T-helper 9 cell (primary cell): ENCODE measurements at regions not wholly inside any gene's neighbourhood (a gene's known extent, or its start where the extent isn't known, plus 50 kb on each side); places are given as distances from the start of the nearest gene placed in this dataset.

ENCODE experiments used
- DNase-seq: peaks from one replicate; pipeline ENCODE4 v3.0.0-alpha.2; 2020

GRCh38 chr2:173590276-173590861 is 235.7 kb downstream of the CDCA7 start:
- no peak for DNase-seq

DNA sequence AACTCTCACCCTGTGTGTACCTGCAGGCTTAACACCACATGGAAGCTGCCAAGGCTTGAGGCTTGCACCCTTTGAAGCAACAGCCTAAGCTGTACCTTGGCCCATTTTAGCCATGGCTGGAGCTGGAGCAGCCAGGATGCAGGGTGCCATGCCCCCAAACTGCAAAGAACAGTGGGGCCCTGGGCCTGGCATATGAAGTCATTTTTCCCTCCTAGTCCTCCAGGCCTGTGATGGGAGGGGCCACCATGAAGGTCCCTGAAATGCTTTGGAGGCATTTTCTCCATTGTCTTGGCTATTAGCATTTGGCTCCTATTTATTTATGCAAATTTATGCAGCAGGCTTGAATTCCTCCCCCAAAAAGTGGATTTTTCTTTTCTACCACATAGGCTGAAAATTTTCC is 238.4 kb downstream of the CDCA7 start:
- no peak for DNase-seq

DNA sequence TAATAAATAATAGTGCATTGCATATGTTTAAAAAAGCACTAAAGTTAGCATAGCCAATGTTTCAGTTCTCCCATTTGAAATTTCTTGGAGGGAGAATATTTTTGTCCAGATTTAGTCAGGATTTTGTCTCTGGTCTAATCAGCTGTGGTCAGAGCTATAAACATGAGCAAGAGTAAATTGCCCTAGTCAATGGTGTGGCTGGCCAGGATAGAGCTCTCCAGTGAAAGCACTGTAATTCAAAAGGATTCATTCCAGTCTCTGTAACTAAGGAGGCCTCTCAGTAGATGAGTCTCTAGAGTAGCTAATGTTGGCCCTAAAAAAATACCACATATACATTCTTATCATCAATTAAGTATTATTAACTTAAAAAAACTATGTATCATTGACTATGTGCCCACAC is 241.6 kb downstream of the CDCA7 start:
- DNase-seq, result no peak

GRCh38 chr2:173598525-173598924 is 243.9 kb downstream of the CDCA7 start:
- DNase-seq, result no peak

GRCh38 chr2:173599821-173600359 is 245.2 kb downstream of the CDCA7 start:
- DNase-seq, result no peak

DNA sequence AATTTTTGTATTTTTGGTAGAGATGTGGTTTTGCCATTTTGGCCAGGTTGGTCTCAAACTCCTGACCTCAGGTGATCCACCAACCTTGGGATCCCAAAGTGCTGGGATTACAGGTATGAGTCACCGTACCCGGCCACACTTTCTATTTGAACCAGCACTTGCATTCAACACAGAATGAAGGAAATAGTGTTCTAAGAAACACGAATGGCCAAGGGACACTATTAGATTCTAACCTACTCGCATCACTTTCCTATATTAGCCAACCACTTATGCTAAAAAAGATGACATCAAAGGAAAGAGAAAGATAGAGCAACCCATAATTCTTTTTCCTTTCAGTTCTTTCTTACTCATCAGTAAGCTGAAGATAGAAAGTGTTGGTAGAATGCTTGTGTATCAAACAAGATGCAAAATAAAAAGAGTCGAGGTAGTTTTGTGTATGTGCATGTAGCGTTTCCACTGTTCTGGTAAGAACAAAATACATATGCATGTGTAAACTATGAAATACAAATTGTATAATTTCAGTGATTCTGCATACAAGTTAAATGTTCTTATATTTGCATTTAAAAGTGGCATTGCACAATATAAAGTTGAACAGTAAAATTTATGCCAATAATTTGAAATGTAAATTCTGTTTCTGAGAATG is 247.6 kb downstream of the CDCA7 start:
- no peak for DNase-seq

DNA sequence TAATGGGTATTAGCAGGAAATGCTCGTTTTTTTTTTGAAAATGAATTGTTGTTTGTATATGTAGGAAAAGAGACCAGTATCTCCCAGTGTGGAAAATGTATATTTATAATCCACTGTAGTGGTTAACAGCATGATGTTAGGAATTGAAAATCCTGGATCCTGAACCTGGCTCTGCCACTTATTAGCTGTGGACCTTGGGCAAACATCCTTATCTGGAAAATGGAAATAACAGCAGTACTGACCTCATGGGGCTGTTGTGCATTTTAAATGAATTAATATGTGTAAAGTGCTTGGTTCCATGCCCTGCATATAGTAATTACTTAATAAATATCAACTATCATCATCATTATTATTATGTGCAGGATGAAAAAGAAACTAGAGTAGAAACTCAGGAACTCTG is 251.3 kb downstream of the CDCA7 start:
- DNase-seq, result no peak

DNA sequence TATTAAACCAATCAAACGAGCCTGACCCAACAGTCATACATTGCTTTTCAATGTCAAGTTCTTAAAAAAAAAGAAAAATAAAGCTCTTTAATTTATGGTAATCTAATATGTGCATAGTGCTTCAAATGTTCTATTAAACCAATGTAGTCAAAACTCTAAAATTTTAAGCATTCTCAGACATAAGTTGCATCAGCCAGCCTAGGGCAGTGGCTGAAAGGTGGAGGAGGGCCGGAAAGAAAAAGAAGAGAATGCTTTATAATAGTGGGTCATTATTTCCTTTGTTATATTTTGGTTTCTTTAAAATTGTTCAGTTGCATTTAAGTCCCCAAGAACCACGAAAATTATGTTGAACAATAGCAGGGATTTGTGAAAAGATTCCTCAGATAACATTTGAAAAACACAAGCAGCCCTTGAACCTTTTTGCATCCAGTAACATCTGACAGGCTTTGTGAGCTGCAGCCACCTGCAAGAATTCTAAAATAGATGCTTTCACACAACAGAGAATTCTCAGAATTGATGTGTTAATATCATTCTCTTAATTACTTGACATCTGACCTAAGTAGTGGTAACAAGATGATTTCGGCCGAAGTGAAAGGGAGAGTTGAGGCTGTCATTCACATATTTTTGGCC is 252.1 kb downstream of the CDCA7 start:
- DNase-seq, result no peak

- no peak for DNase-seq
These were observed 253.1 kb downstream of the CDCA7 start for GRCh38 chr2:173607606-173608311.

- DNase-seq, result no peak
These were observed 256.4 kb downstream of the CDCA7 start for GRCh38 chr2:173611121-173611520.

DNA sequence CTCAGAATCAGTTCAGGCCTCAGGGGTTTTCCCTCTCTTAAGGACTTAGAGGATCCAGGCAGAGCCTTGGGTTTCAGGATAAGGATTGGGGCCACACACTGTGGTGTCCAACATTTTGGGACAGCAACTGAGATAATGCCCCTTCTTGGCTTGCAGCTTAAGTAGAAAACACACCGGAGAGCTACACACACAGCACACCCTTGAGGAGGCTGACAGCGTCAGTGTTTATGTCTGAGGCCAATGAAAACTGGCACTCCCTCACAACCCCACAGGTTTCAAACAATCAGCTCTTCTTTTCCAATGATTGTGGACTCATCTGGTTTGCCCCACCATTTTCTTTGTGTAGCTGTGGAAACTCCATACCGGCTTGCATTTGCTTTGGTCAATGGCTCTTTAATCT is 257.7 kb downstream of the CDCA7 start:
- no peak for DNase-seq

- DNase-seq, result no peak
These were observed 258.7 kb downstream of the CDCA7 start for GRCh38 chr2:173613386-173613785.

DNA sequence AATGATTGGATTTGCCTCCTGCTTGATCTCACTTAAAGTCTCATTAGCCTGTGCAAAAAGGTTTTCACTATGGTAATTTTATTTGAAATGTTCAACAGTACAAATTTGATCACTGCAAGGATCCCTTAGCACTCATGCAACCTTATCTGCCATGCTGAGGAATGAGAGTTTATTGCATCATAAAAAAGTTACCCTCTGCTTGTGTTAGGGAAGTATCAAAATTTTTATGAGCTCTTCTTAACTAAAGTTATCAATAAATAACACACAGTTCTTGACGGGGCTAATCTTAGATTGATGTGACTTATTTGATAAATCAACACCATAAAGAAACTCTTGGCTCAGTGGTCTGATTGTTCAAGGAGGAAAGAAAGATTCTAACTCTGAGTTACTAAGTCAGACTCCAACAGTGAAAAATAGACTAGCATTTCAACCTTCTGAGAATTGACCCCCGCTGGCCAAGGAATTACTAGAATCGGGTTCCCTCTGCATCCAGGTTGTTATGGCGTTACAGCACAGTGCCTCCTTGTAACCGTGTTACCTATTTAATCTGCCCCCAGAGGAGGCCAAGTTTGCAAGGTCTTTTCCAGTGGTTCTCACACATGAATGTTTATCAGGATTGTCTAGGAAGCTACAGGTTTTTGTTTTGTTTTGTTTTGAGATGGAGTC is 259.7 kb downstream of the CDCA7 start:
- no peak for DNase-seq

GRCh38 chr2:173623438-173624319 is 269.0 kb downstream of the CDCA7 start:
- no peak for DNase-seq

- DNase-seq, result no peak
These were observed 270.6 kb downstream of the CDCA7 start for GRCh38 chr2:173625315-173625714.

GRCh38 chr2:173629076-173629475 is 274.4 kb downstream of the CDCA7 start:
- no peak for DNase-seq

GRCh38 chr2:173630425-173631126 is 275.9 kb downstream of the CDCA7 start:
- DNase-seq, result no peak

- DNase-seq, result no peak
These were observed 276.4 kb downstream of the CDCA7 start for GRCh38 chr2:173631127-173631460.

- no peak for DNase-seq
These were observed 289.5 kb downstream of the CDCA7 start for GRCh38 chr2:173644146-173644545.

GRCh38 chr2:173647681-173648311 is 293.1 kb downstream of the CDCA7 start:
- DNase-seq, result no peak

- no peak for DNase-seq
These were observed 294.1 kb downstream of the CDCA7 start for GRCh38 chr2:173648816-173649215.
